ENCODE measurements at regions not wholly inside any gene's neighbourhood (a gene's known extent, or its start where the extent isn't known, plus 50 kb on each side); places are given as distances from the start of the nearest gene placed in this dataset.

- no peak for TF ChIP-seq CTCF (IDR thresholded peaks at IDR 0.05; ENCODE audit: insufficient read depth, low read depth, low read length)
- TF ChIP-seq EZH2 (IDR thresholded peaks at IDR 0.05; ENCODE audit: insufficient read depth, low read length) = no peak
These were observed 2237.9 kb upstream of the RAG2 start for GRCh38 chr11:38835966-38836365.
